ENCODE measurements at regions not wholly inside any gene's neighbourhood (a gene's known extent, or its start where the extent isn't known, plus 50 kb on each side); places are given as distances from the start of the nearest gene placed in this dataset.
"Not testable (repeated sequence)": the region's sequence is repeated elsewhere in the genome, so short reads cannot be mapped to it uniquely, and the experiment has no call there.

GRCh38 chr5:57642066-57642465 lies 159.5 kb upstream of the ACTBL2 start:
- H3K27me3 ChIP-seq (ENCODE audit: insufficient read depth, low read length): no peaks in the 10 kb centered on the region
- no peaks in the 10 kb centered on the region for H3K9me3 Mint-ChIP-seq (ENCODE audit: unreplicated experiment)
- H3K9ac ChIP-seq (ENCODE audit: low read length): no peak overlapping the region
- H3K4me3 ChIP-seq (ENCODE audit: insufficient read depth, low read depth, low read length): no peak overlapping the region
- H2AFZ ChIP-seq (ENCODE audit: low read depth, low read length): no peak overlapping the region
- H3K4me3 Mint-ChIP-seq (ENCODE audit: unreplicated experiment): no peak overlapping the region
- H3K4me2 ChIP-seq (ENCODE audit: low read length): no peak overlapping the region
- no peak overlapping the region for H3K27ac ChIP-seq (ENCODE audit: low read depth, low read length)
- no peaks in the 10 kb centered on the region for H3K4me1 ChIP-seq (ENCODE audit: insufficient read depth, low read length)
- DNase-seq (ENCODE audit: low read depth) (no peak), FAIRE-seq (no peak)
- peaks cover 2% of the 10 kb centered on the region for H3K27me3 Mint-ChIP-seq (ENCODE audit: low read depth, unreplicated experiment)
- no peaks in the 10 kb centered on the region for H3K4me1 Mint-ChIP-seq (ENCODE audit: low read depth, unreplicated experiment)
- no peaks in the 10 kb centered on the region for H3K36me3 Mint-ChIP-seq (ENCODE audit: low read depth, unreplicated experiment)
- TF ChIP-seq CTCF (IDR thresholded peaks at IDR 0.05; ENCODE audit: insufficient read depth, low read depth, low read length) (no peak), EZH2 (IDR thresholded peaks at IDR 0.05; ENCODE audit: insufficient read depth, low read length) (no peak)
- peaks cover 2% of the 10 kb centered on the region for H3K9me3 ChIP-seq (ENCODE audit: insufficient read depth, low read depth, low read length)
- H3K27ac Mint-ChIP-seq (ENCODE audit: unreplicated experiment): no peak overlapping the region
- no peaks in the 10 kb centered on the region for H3K79me2 ChIP-seq (ENCODE audit: insufficient read depth, low read length)
- no peaks in the 10 kb centered on the region for H3K36me3 ChIP-seq (ENCODE audit: insufficient read depth, low read length)
- H4K20me1 ChIP-seq (ENCODE audit: insufficient read depth, low read length): no peaks in the 10 kb centered on the region

- H3K4me3 Mint-ChIP-seq (ENCODE audit: unreplicated experiment): no peak overlapping the region
- Histone ChIP-seq H3K36me3 (ENCODE audit: insufficient read depth, low read length) (no peaks in the 10 kb centered on the region), H3K4me3 (ENCODE audit: insufficient read depth, low read depth, low read length) (no peak overlapping the region), H3K9ac (ENCODE audit: low read length) (no peak overlapping the region), H3K27me3 (ENCODE audit: insufficient read depth, low read length) (no peaks in the 10 kb centered on the region), H3K27ac (ENCODE audit: low read depth, low read length) (no peak overlapping the region), H2AFZ (ENCODE audit: low read depth, low read length) (no peak overlapping the region), H3K79me2 (ENCODE audit: insufficient read depth, low read length) (no peaks in the 10 kb centered on the region), H4K20me1 (ENCODE audit: insufficient read depth, low read length) (no peaks in the 10 kb centered on the region), H3K4me1 (ENCODE audit: insufficient read depth, low read length) (no peaks in the 10 kb centered on the region), H3K4me2 (ENCODE audit: low read length) (no peak overlapping the region), H3K9me3 (ENCODE audit: insufficient read depth, low read depth, low read length) (no peaks in the 10 kb centered on the region)
- no peaks in the 10 kb centered on the region for H3K4me1 Mint-ChIP-seq (ENCODE audit: low read depth, unreplicated experiment)
- H3K27me3 Mint-ChIP-seq (ENCODE audit: low read depth, unreplicated experiment): peaks cover 2% of the 10 kb centered on the region
- FAIRE-seq: no peak
- no peaks in the 10 kb centered on the region for H3K36me3 Mint-ChIP-seq (ENCODE audit: low read depth, unreplicated experiment)
- DNase-seq (ENCODE audit: low read depth): peak; percentile 16
- H3K9me3 Mint-ChIP-seq (ENCODE audit: unreplicated experiment): no peaks in the 10 kb centered on the region
- no peak overlapping the region for H3K27ac Mint-ChIP-seq (ENCODE audit: unreplicated experiment)
- TF ChIP-seq EZH2 (IDR thresholded peaks at IDR 0.05; ENCODE audit: insufficient read depth, low read length): no peak
- TF ChIP-seq CTCF (IDR thresholded peaks at IDR 0.05; ENCODE audit: insufficient read depth, low read depth, low read length): no peak
These were observed 152.7 kb upstream of the ACTBL2 start for GRCh38 chr5:57635146-57635777.

GRCh38 chr5:57632937-57633336 lies 150.3 kb upstream of the ACTBL2 start:
- Mint-ChIP-seq H3K36me3 (ENCODE audit: low read depth, unreplicated experiment) (no peaks in the 10 kb centered on the region), H3K9me3 (ENCODE audit: unreplicated experiment) (no peaks in the 10 kb centered on the region), H3K27ac (ENCODE audit: unreplicated experiment) (no peak overlapping the region), H3K27me3 (ENCODE audit: low read depth, unreplicated experiment) (no peaks in the 10 kb centered on the region), H3K4me3 (ENCODE audit: unreplicated experiment) (no peak overlapping the region), H3K4me1 (ENCODE audit: low read depth, unreplicated experiment) (no peaks in the 10 kb centered on the region)
- Histone ChIP-seq H4K20me1 (ENCODE audit: insufficient read depth, low read length) (no peaks in the 10 kb centered on the region), H3K79me2 (ENCODE audit: insufficient read depth, low read length) (no peaks in the 10 kb centered on the region), H3K4me2 (ENCODE audit: low read length) (no peak overlapping the region), H3K9ac (ENCODE audit: low read length) (no peak overlapping the region), H3K27ac (ENCODE audit: low read depth, low read length) (no peak overlapping the region), H3K36me3 (ENCODE audit: insufficient read depth, low read length) (no peaks in the 10 kb centered on the region), H3K4me3 (ENCODE audit: insufficient read depth, low read depth, low read length) (no peak overlapping the region), H3K9me3 (ENCODE audit: insufficient read depth, low read depth, low read length) (no peaks in the 10 kb centered on the region), H3K27me3 (ENCODE audit: insufficient read depth, low read length) (no peaks in the 10 kb centered on the region), H3K4me1 (ENCODE audit: insufficient read depth, low read length) (no peaks in the 10 kb centered on the region), H2AFZ (ENCODE audit: low read depth, low read length) (no peak overlapping the region)
- FAIRE-seq (no peak), DNase-seq (ENCODE audit: low read depth) (no peak)
- TF ChIP-seq CTCF (IDR thresholded peaks at IDR 0.05; ENCODE audit: insufficient read depth, low read depth, low read length) (no peak), EZH2 (IDR thresholded peaks at IDR 0.05; ENCODE audit: insufficient read depth, low read length) (no peak)

GRCh38 chr5:57631139-57631538 lies 148.5 kb upstream of the ACTBL2 start:
- not testable (repeated sequence) for FAIRE-seq; H3K4me2 ChIP-seq (ENCODE audit: low read length); H3K4me1 ChIP-seq (ENCODE audit: insufficient read depth, low read length); H3K79me2 ChIP-seq (ENCODE audit: insufficient read depth, low read length); H3K9ac ChIP-seq (ENCODE audit: low read length); H3K27me3 Mint-ChIP-seq (ENCODE audit: low read depth, unreplicated experiment); H3K27ac Mint-ChIP-seq (ENCODE audit: unreplicated experiment); H3K27ac ChIP-seq (ENCODE audit: low read depth, low read length); H3K36me3 Mint-ChIP-seq (ENCODE audit: low read depth, unreplicated experiment); H4K20me1 ChIP-seq (ENCODE audit: insufficient read depth, low read length); H3K9me3 Mint-ChIP-seq (ENCODE audit: unreplicated experiment); DNase-seq (ENCODE audit: low read depth); H3K4me3 Mint-ChIP-seq (ENCODE audit: unreplicated experiment); H3K36me3 ChIP-seq (ENCODE audit: insufficient read depth, low read length); H3K4me3 ChIP-seq (ENCODE audit: insufficient read depth, low read depth, low read length); H2AFZ ChIP-seq (ENCODE audit: low read depth, low read length); H3K9me3 ChIP-seq (ENCODE audit: insufficient read depth, low read depth, low read length); H3K4me1 Mint-ChIP-seq (ENCODE audit: low read depth, unreplicated experiment); H3K27me3 ChIP-seq (ENCODE audit: insufficient read depth, low read length)
